ENCODE measurements at regions not wholly inside any gene's neighbourhood (a gene's known extent, or its start where the extent isn't known, plus 50 kb on each side); places are given as distances from the start of the nearest gene placed in this dataset.

DNA sequence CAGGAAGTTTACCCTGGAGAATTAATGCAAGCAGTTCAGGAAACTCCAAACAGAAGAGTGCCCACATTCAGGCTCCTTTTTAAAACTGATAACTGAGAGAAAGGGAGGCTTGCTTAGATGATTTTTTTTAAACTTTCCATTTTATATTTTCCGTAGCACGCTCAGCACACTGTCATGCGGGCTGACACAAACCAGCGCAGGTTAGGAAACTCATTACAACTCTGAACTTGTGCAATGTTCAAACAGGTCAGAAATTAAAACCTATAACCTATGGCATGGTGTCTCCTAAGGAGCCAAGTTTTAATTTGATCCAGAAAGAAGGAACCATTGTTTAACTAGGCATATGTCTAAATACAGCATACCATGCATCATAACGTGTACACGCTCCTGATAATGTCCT is 117.7 kb upstream of the SMIM21 start:
- H3K36me3 Mint-ChIP-seq (ENCODE audit: low read depth, unreplicated experiment): no peaks in the 10 kb centered on the region
- H3K4me3 Mint-ChIP-seq (ENCODE audit: unreplicated experiment): no peak overlapping the region
- no peak overlapping the region for H3K27ac Mint-ChIP-seq (ENCODE audit: unreplicated experiment)
- no peaks in the 10 kb centered on the region for H3K9me3 Mint-ChIP-seq (ENCODE audit: unreplicated experiment)
- TF ChIP-seq, protein P1, sequence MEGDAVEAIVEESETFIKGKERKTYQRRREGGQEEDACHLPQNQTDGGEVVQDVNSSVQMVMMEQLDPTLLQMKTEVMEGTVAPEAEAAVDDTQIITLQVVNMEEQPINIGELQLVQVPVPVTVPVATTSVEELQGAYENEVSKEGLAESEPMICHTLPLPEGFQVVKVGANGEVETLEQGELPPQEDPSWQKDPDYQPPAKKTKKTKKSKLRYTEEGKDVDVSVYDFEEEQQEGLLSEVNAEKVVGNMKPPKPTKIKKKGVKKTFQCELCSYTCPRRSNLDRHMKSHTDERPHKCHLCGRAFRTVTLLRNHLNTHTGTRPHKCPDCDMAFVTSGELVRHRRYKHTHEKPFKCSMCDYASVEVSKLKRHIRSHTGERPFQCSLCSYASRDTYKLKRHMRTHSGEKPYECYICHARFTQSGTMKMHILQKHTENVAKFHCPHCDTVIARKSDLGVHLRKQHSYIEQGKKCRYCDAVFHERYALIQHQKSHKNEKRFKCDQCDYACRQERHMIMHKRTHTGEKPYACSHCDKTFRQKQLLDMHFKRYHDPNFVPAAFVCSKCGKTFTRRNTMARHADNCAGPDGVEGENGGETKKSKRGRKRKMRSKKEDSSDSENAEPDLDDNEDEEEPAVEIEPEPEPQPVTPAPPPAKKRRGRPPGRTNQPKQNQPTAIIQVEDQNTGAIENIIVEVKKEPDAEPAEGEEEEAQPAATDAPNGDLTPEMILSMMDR (IDR thresholded peaks at IDR 0.05; ENCODE audit: unreplicated experiment): no peak
- peaks cover 10% of the 10 kb centered on the region for H3K4me1 Mint-ChIP-seq (ENCODE audit: unreplicated experiment)
- peaks cover 3% of the 10 kb centered on the region for H3K27me3 Mint-ChIP-seq (ENCODE audit: unreplicated experiment)
- no peak for DNase-seq (ENCODE audit: low spot score)

DNA sequence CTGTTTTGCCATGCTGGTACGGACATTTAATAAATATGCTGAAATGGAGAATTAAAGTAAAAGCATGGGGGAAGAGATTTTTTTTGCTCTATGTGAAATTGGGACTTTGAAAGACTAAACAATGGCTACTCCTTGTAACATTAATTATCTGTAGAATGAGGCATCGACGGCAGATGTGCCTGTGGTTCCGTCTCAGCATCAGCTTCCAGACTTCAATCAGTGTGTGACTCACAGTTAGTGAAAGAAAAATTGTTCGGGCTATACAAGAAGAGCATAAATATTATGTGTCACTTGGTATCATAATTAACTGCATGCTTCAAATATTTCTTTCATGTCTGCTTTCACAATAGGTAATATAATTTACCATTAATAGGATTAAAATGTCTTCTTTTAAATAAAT is 117.0 kb upstream of the SMIM21 start:
- H3K27ac Mint-ChIP-seq (ENCODE audit: unreplicated experiment): no peak overlapping the region
- peaks cover 10% of the 10 kb centered on the region for H3K4me1 Mint-ChIP-seq (ENCODE audit: unreplicated experiment)
- peaks cover 3% of the 10 kb centered on the region for H3K27me3 Mint-ChIP-seq (ENCODE audit: unreplicated experiment)
- DNase-seq (ENCODE audit: low spot score): no peak
- TF ChIP-seq, protein P1 (IDR thresholded peaks at IDR 0.05; ENCODE audit: unreplicated experiment): no peak
- H3K9me3 Mint-ChIP-seq (ENCODE audit: unreplicated experiment): no peaks in the 10 kb centered on the region
- H3K4me3 Mint-ChIP-seq (ENCODE audit: unreplicated experiment): no peak overlapping the region
- no peaks in the 10 kb centered on the region for H3K36me3 Mint-ChIP-seq (ENCODE audit: low read depth, unreplicated experiment)

DNA sequence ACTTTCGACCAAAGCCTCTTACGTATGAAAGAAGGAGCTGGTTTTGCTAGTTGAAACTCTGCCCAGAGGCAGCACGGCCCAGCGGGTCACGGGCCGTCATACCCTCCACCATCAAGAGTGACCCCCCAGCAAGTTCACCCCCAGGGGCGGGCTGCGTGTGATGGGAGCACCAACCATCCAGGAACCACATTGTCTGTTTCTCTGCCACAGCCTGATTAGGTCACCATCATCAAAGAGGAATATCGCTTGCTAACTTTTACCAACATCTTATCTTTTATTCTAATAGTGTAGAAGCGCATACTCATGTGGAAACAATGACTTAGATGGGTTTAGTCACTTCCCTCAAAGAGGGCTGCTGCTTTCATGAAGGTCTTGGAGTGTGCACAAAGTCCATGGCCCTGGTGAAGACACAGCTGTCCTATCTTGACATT is 116.6 kb upstream of the SMIM21 start:
- Mint-ChIP-seq H3K27me3 (ENCODE audit: unreplicated experiment) (no peaks in the 10 kb centered on the region), H3K36me3 (ENCODE audit: low read depth, unreplicated experiment) (no peaks in the 10 kb centered on the region), H3K4me3 (ENCODE audit: unreplicated experiment) (no peak overlapping the region), H3K27ac (ENCODE audit: unreplicated experiment) (no peak overlapping the region), H3K9me3 (ENCODE audit: unreplicated experiment) (no peaks in the 10 kb centered on the region), H3K4me1 (ENCODE audit: unreplicated experiment) (peaks cover 10% of the 10 kb centered on the region)
- TF ChIP-seq, protein P1 (IDR thresholded peaks at IDR 0.05; ENCODE audit: unreplicated experiment): no peak
- no peak for DNase-seq (ENCODE audit: low spot score)

DNA sequence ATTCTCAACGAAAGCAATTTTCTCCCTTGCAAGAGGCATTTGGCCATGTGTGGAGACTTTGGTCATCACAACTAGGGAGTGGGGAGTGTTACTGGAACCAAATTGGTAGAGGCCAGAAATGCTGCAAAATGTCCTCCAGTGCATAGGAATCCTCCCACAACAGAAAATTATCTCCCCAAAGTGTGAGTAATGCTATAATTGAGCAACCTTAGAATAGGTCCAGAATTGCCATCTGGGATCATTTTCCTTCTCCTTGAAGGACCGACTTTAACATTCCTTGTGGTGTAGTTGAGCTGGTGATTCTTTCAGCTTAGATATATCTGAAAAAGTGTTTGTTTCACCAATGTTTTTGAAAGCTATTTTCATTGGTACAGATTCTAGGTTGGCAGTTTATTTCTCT is 111.2 kb upstream of the SMIM21 start:
- no peaks in the 10 kb centered on the region for H3K36me3 Mint-ChIP-seq (ENCODE audit: low read depth, unreplicated experiment)
- TF ChIP-seq, protein P1 (IDR thresholded peaks at IDR 0.05; ENCODE audit: unreplicated experiment): no peak
- H3K27ac Mint-ChIP-seq (ENCODE audit: unreplicated experiment): no peak overlapping the region
- H3K9me3 Mint-ChIP-seq (ENCODE audit: unreplicated experiment): no peaks in the 10 kb centered on the region
- no peaks in the 10 kb centered on the region for H3K4me1 Mint-ChIP-seq (ENCODE audit: unreplicated experiment)
- no peak overlapping the region for H3K4me3 Mint-ChIP-seq (ENCODE audit: unreplicated experiment)
- no peak for DNase-seq (ENCODE audit: low spot score)
- no peaks in the 10 kb centered on the region for H3K27me3 Mint-ChIP-seq (ENCODE audit: unreplicated experiment)

DNA sequence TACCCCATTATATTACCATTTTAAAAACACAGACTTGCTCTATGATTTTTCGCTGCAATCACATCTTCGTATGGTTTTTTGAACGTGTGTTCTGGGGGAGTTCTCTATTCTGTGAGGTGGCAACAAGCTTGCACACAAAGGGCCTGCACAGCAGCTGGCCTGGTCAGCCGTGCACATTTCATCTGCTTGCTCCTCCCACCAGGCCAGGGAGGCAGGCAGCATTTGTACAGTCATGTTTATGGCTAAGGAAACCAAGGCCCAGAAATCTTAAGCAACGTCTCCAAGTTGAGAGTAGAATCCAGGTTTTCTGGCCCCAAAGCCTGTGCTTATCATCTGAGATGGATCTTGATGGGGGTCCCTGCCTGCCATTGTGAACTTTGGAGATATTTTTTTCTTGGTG is 106.4 kb upstream of the SMIM21 start:
- no peaks in the 10 kb centered on the region for H3K36me3 Mint-ChIP-seq (ENCODE audit: low read depth, unreplicated experiment)
- H3K27me3 Mint-ChIP-seq (ENCODE audit: unreplicated experiment): no peaks in the 10 kb centered on the region
- TF ChIP-seq, protein P1 (IDR thresholded peaks at IDR 0.05; ENCODE audit: unreplicated experiment): no peak
- no peaks in the 10 kb centered on the region for H3K9me3 Mint-ChIP-seq (ENCODE audit: unreplicated experiment)
- H3K4me3 Mint-ChIP-seq (ENCODE audit: unreplicated experiment): no peak overlapping the region
- no peak overlapping the region for H3K27ac Mint-ChIP-seq (ENCODE audit: unreplicated experiment)
- DNase-seq (ENCODE audit: low spot score): no peak
- H3K4me1 Mint-ChIP-seq (ENCODE audit: unreplicated experiment): peaks cover 10% of the 10 kb centered on the region

Measured in endothelial cell (in vitro differentiated cells).